MG63 (cell line): ENCODE measurements at regions not wholly inside any gene's neighbourhood (a gene's known extent, or its start where the extent isn't known, plus 50 kb on each side); places are given as distances from the start of the nearest gene placed in this dataset.

Source experiments
- DNase-seq: peaks from one replicate; pipeline ENCODE4 v3.0.0-alpha.2; 2020
- H3K27me3 ChIP-seq: fragments of 250-450 bp; sonication (Bioruptor Pico); 2 replicates; pipeline ENCODE4 v1.5.1; 2020; ENCODE audit warnings: mild to moderate bottlenecking, moderate library complexity
- H3K36me3 ChIP-seq: fragments of 250-450 bp; sonication (Bioruptor Pico); 2 replicates; pipeline ENCODE4 v1.5.1; 2020; ENCODE audit warnings: mild to moderate bottlenecking, moderate library complexity
- H3K4me3 ChIP-seq: fragments of 250-450 bp; sonication (Bioruptor Pico); 2 replicates; pipeline ENCODE4 v1.5.1; 2020; ENCODE audit warnings: mild to moderate bottlenecking, moderate library complexity
- H3K9me3 ChIP-seq: fragments of 250-450 bp; sonication (Bioruptor Pico); 2 replicates; pipeline ENCODE4 v1.5.1; 2020; ENCODE audit warnings: mild to moderate bottlenecking, moderate library complexity

DNA sequence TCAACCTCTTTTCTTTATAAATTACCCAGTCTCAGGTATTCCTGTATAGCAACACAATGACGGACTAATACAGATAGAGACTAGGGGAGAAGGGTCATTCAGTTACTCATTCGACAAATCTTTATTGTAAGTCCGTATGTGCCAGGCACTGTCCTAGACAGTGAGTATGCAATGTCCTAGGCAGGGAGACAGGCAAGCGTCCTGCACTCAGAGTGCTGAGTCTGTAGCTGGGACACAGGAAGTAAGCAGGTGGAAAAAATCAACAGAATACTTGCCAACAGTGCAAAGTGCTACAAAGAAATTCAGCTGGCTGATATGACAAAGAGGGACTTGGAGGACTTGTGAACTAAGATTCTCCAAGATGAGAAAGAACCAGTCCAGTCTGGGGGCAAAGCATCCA, 92.2 kb upstream of the ZBTB40 start:
- no peak overlapping the region for H3K4me3 ChIP-seq
- peaks cover 5% of the 10 kb centered on the region; the same call in 1 of the 2 replicates for H3K27me3 ChIP-seq
- no peaks in the 10 kb centered on the region for H3K36me3 ChIP-seq
- H3K9me3 ChIP-seq = no peaks in the 10 kb centered on the region
- no peak for DNase-seq

- Histone ChIP-seq H3K4me3 (no peak overlapping the region), H3K36me3 (no peaks in the 10 kb centered on the region), H3K27me3 (peaks cover 17% of the 10 kb centered on the region), H3K9me3 (no peaks in the 10 kb centered on the region)
- DNase-seq = no peak
These were observed 88.8 kb upstream of the ZBTB40 start for GRCh38 chr1:22362626-22363402.

DNA sequence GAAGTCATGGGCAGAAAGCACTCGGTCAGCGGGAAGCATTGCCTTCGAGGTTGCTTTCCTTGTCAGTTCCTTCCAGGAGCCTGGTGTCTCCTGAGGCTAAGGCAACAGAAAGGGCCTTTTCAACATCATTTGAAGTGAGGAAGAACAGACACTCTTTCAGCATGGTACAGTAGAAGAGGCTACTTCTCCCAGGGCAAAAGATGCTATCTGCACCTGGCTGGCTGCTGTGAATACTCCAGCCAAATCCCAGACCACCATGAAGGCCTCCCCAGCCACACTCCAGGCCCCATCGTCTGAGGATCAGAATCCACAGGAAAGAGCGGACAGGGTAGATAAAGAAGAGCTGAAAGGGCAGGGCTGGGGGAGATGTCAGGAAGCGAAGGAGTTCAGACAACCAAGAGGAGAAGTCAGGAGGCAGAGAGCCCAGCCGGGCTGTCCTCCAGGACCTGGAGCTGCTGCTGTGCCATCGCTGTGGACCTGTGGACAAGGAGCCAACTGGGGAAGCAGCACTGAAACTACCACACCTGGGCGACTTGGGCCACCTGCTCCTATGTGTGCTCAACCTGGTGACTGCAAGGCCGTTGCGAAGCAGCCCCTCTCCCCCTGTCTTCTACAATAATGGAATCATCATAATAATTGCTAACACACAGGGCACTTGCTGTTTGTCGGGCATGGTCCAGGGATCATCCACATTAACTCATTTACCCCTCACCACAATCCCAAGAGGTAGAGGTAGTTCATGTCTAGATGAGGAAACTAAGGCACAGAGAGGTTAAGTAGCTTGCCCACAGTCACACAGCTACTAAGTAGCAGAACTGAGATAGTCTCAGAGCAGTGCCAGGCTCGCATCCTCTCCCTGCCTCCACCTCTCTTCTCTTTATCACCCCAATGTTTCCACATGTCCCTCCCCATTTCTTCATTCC, 88.0 kb upstream of the ZBTB40 start:
- H3K27me3 ChIP-seq = peaks cover 22% of the 10 kb centered on the region
- no peak for DNase-seq
- no peaks in the 10 kb centered on the region for H3K36me3 ChIP-seq
- no peak overlapping the region for H3K4me3 ChIP-seq
- H3K9me3 ChIP-seq = no peaks in the 10 kb centered on the region

- peaks cover 28% of the 10 kb centered on the region for H3K27me3 ChIP-seq
- no peaks in the 10 kb centered on the region for H3K9me3 ChIP-seq
- no peaks in the 10 kb centered on the region for H3K36me3 ChIP-seq
- H3K4me3 ChIP-seq = no peak overlapping the region
- no peak for DNase-seq
These were observed 87.4 kb upstream of the ZBTB40 start for GRCh38 chr1:22364326-22364650.

- H3K27me3 ChIP-seq = peaks cover 31% of the 10 kb centered on the region
- no peak for DNase-seq
These were observed 86.9 kb upstream of the ZBTB40 start for GRCh38 chr1:22364764-22365163.

GRCh38 chr1:22365331-22366295, 86.0 kb upstream of the ZBTB40 start:
- H3K9me3 ChIP-seq = no peaks in the 10 kb centered on the region
- no peak for DNase-seq
- H3K27me3 ChIP-seq = peaks cover 31% of the 10 kb centered on the region
- no peak overlapping the region for H3K4me3 ChIP-seq
- H3K36me3 ChIP-seq = no peaks in the 10 kb centered on the region

More at GRCh38 chr1:22364764-22365163, 86.9 kb upstream of the ZBTB40 start:
- H3K36me3 ChIP-seq = no peaks in the 10 kb centered on the region
- H3K4me3 ChIP-seq = no peak overlapping the region
- H3K9me3 ChIP-seq = no peaks in the 10 kb centered on the region

GRCh38 chr1:22366346-22366745, 85.3 kb upstream of the ZBTB40 start:
- no peaks in the 10 kb centered on the region for H3K9me3 ChIP-seq
- no peak overlapping the region for H3K4me3 ChIP-seq
- DNase-seq = no peak
- peaks cover 29% of the 10 kb centered on the region for H3K27me3 ChIP-seq
- no peaks in the 10 kb centered on the region for H3K36me3 ChIP-seq

- H3K27me3 ChIP-seq = peaks cover 29% of the 10 kb centered on the region
- no peaks in the 10 kb centered on the region for H3K36me3 ChIP-seq
- no peak for DNase-seq
- no peaks in the 10 kb centered on the region for H3K9me3 ChIP-seq
- no peak overlapping the region for H3K4me3 ChIP-seq
These were observed 83.5 kb upstream of the ZBTB40 start for GRCh38 chr1:22368125-22368524.

DNA sequence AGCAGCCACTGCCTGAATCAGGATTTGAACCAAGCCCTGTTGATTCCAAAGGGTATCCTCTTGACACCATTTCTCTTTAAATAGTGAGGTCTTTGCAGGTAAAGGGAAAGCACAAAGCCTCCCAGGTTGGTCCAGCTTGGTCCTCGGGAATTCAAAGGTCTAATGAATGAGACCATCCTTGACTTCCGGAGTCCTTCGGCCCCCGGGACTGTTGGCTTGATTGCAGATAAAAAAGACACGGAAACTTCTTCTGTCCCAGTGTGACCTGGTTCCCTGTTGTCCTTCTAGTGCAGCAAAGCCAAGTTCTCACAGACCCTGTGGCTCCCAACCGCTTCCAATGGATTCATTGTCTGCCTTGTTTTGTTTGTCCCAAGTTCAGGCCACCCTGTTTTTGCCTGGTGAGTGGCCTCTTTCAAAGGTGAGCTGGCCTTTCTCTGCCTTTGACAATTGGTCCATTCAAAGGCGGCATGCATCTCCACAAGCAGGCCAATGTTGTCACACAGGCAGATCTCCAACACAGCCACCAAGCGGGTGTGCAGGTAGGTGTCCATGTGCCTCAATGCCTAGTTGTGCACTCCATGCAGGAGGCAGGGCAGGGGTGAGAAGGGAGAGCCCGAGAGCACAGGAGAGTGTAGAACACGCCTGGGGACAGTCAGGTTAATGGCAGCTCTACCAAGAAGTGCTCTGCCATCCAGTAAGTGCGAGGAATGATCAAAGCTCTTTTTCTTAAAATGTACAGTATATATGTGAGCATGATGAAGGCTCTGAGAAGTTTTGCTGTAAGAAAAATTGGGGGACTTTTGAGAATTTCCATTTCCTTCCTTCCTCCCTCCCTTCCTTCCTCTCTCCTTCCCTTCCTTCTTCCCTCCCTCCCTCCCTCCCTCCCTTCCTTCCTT, 82.1 kb upstream of the ZBTB40 start:
- no peaks in the 10 kb centered on the region for H3K36me3 ChIP-seq
- H3K27me3 ChIP-seq = peaks cover 29% of the 10 kb centered on the region
- H3K4me3 ChIP-seq = no peak overlapping the region
- H3K9me3 ChIP-seq = no peaks in the 10 kb centered on the region
- no peak for DNase-seq

DNA sequence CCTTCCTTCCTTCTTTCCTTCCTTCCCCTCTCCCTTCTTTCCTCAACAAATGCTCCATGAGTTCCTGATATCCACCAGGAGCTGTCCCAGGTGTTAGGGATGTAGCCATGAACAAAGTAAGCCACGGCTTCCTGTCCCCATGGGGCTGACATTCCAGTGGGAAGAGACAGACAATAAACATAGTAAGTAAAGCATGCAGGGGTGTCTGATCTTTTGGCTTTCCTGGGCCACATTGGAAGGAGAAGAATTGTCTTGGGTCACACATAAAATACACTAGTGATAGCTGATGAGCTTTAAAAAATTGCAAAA, 81.5 kb upstream of the ZBTB40 start:
- no peaks in the 10 kb centered on the region for H3K36me3 ChIP-seq
- no peak overlapping the region for H3K4me3 ChIP-seq
- peaks cover 29% of the 10 kb centered on the region for H3K27me3 ChIP-seq
- DNase-seq = no peak
- no peaks in the 10 kb centered on the region for H3K9me3 ChIP-seq

DNA sequence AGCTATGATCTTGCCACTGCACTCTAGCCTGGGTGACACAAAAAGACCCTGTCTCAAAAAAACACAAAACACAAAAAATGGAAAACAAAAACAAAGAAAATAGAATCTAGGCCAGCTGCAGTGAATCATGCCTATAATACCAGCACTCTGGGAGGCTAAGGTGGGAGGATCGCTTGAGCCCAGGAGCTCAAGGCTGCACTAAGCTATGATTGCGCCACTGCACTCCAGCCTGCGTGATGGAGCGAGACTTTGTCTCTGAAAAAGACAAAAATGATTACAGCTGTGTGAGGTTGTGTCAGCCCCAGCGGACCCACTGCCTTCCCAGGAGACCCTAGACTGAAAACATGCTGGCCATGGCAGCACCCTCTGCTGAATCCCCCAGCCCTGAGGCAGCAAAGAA, 80.2 kb upstream of the ZBTB40 start:
- H3K27me3 ChIP-seq = peaks cover 28% of the 10 kb centered on the region
- DNase-seq = no peak
- no peaks in the 10 kb centered on the region for H3K9me3 ChIP-seq
- no peak overlapping the region for H3K4me3 ChIP-seq
- H3K36me3 ChIP-seq = no peaks in the 10 kb centered on the region

DNA sequence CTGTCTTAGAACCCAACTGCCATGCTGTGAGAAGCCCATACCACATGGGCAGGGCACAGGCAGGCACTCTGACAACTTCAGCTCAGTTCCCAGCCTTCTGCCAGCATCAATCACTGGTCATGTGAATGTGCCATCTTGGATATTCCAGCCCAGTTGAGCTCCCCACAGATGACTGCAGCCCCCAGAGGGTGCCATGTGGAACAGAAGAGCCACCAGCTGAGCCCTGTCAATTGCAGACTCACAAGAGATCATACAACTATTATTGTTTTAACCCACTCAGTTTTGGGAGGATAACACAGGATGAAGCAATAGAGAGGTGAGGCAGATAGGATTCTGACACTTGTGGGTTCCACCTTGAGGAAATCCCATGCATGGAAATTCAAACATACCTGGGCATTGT, 78.4 kb upstream of the ZBTB40 start:
- Histone ChIP-seq H3K4me3 (no peak overlapping the region), H3K36me3 (no peaks in the 10 kb centered on the region), H3K9me3 (no peaks in the 10 kb centered on the region), H3K27me3 (peaks cover 12% of the 10 kb centered on the region)
- DNase-seq = no peak

DNA sequence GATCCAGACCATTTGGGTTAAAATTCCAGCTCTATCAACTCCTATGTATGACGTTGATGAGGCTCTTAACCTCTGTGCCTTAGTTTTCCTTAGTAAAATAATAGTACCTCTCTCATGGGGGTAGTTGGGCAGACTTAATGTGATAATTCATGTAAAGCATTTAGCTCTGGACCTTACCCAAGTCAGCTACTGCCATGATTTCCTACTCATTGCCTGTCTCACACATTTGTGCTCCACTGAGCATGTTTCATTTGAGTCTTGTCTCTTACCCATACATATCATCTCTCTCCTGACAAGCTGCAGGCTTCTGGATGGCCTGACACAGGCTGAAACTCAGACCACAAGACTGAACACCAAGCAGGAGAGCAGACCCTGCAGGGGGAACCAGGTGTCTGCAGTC, 77.7 kb upstream of the ZBTB40 start:
- Histone ChIP-seq H3K27me3 (peaks cover 5% of the 10 kb centered on the region), H3K36me3 (no peaks in the 10 kb centered on the region), H3K4me3 (no peak overlapping the region), H3K9me3 (no peaks in the 10 kb centered on the region)
- no peak for DNase-seq

DNA sequence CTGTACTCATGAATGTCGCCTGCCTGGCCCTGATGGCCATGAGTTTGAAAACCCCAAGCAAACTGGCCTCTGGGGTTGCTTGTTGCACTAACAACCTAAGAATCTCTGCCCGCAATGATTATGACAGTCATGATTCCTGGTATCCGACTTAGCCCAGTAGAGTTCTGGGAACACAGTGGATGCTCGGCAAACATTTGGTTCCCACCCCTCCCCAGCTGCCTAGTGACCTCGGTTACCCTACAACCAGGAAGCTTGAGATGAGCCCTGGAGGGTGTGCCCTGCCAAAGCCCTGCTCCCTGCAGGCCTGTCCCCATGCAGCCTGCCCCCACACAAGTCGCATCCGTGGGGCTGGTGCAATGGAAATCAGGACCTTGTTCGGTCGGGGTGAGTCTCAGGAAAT, 76.0 kb upstream of the ZBTB40 start:
- no peak overlapping the region for H3K4me3 ChIP-seq
- no peaks in the 10 kb centered on the region for H3K36me3 ChIP-seq
- H3K9me3 ChIP-seq = no peaks in the 10 kb centered on the region
- H3K27me3 ChIP-seq = no peaks in the 10 kb centered on the region
- no peak for DNase-seq

- Histone ChIP-seq H3K36me3 (no peaks in the 10 kb centered on the region), H3K9me3 (no peaks in the 10 kb centered on the region), H3K4me3 (no peak overlapping the region), H3K27me3 (no peaks in the 10 kb centered on the region)
- no peak for DNase-seq
These were observed 75.7 kb upstream of the ZBTB40 start for GRCh38 chr1:22376001-22376400.

- Histone ChIP-seq H3K9me3 (no peaks in the 10 kb centered on the region), H3K36me3 (no peaks in the 10 kb centered on the region), H3K27me3 (no peaks in the 10 kb centered on the region), H3K4me3 (no peak overlapping the region)
- no peak for DNase-seq
These were observed 75.1 kb upstream of the ZBTB40 start for GRCh38 chr1:22376546-22376945.
